ENCODE measurements at regions not wholly inside any gene's neighbourhood (a gene's known extent, or its start where the extent isn't known, plus 50 kb on each side); places are given as distances from the start of the nearest gene placed in this dataset.

GRCh38 chr16:48047720-48048119 lies 108.1 kb downstream of the ABCC12 start:
- Histone ChIP-seq H3K27ac (ENCODE audit: low read depth, low read length) (no peak overlapping the region), H2AK5ac (ENCODE audit: low read length) (no peak overlapping the region), H3K36me3 (ENCODE audit: control insufficient read depth in 1 of 2, insufficient read depth in 2 of 2, low read length in 2 of 2) (no peaks in the 10 kb centered on the region), H3K79me2 (ENCODE audit: control insufficient read depth, insufficient read depth, low read length, poor library complexity) (no peaks in the 10 kb centered on the region), H2BK120ac (ENCODE audit: insufficient read depth, low read length, poor library complexity) (no peak overlapping the region), H4K91ac (ENCODE audit: low read depth, low read length) (no peak overlapping the region), H3K79me1 (ENCODE audit: low read length) (no peaks in the 10 kb centered on the region), H3K27me3 (ENCODE audit: insufficient read depth, low read length) (no peaks in the 10 kb centered on the region), H2AFZ (ENCODE audit: insufficient read depth, low read length, poor library complexity) (no peak overlapping the region), H3K4me2 (ENCODE audit: low read length) (no peak overlapping the region), H3K9me3 (ENCODE audit: insufficient read depth, low read depth, low read length) (no peaks in the 10 kb centered on the region), H2BK5ac (ENCODE audit: low read depth, low read length, poor library complexity) (no peak overlapping the region), H3K14ac (ENCODE audit: low read length) (no peak overlapping the region), H3K4ac (ENCODE audit: low read depth, low read length) (no peak overlapping the region), H4K12ac (ENCODE audit: low read depth, low read length) (no peak overlapping the region), H4K8ac (ENCODE audit: low read depth, low read length) (no peak overlapping the region), H3K18ac (ENCODE audit: low read length) (no peak overlapping the region), H2BK12ac (ENCODE audit: low read length) (no peak overlapping the region), H3K23ac (ENCODE audit: low read length) (no peak overlapping the region), H3K4me1 (ENCODE audit: control insufficient read depth in 1 of 2, insufficient read depth in 2 of 2, low read length in 2 of 2) (peaks cover 0 to 9% of the 10 kb centered on the region in 2 experiments), H3K9ac (ENCODE audit: low read length) (no peak overlapping the region), H3K4me3 (ENCODE audit: low read depth, low read length) (no peak overlapping the region)
- DNase-seq, result no peak
- WGBS (ENCODE audit: extremely low coverage, insufficient coverage, insufficient read length), result no CpG with 5 or more reads among the region's 3 CpGs

- no peak overlapping the region for H3K9ac ChIP-seq (ENCODE audit: low read length)
- peaks cover 0 to 9% of the 10 kb centered on the region in 2 experiments for H3K4me1 ChIP-seq (ENCODE audit: control insufficient read depth in 1 of 2, insufficient read depth in 2 of 2, low read length in 2 of 2)
- no peak overlapping the region for H3K4me3 ChIP-seq (ENCODE audit: low read depth, low read length)
- no peaks in the 10 kb centered on the region for H3K79me2 ChIP-seq (ENCODE audit: control insufficient read depth, insufficient read depth, low read length, poor library complexity)
- H3K4me2 ChIP-seq (ENCODE audit: low read length), result no peak overlapping the region
- no peak overlapping the region for H3K4ac ChIP-seq (ENCODE audit: low read depth, low read length)
- H3K36me3 ChIP-seq (ENCODE audit: control insufficient read depth in 1 of 2, insufficient read depth in 2 of 2, low read length in 2 of 2), result no peaks in the 10 kb centered on the region
- H2AFZ ChIP-seq (ENCODE audit: insufficient read depth, low read length, poor library complexity), result no peak overlapping the region
- H3K23ac ChIP-seq (ENCODE audit: low read length), result no peak overlapping the region
- no peaks in the 10 kb centered on the region for H3K79me1 ChIP-seq (ENCODE audit: low read length)
- H3K9me3 ChIP-seq (ENCODE audit: insufficient read depth, low read depth, low read length), result no peaks in the 10 kb centered on the region
- DNase-seq, result no peak
- no peak overlapping the region for H4K8ac ChIP-seq (ENCODE audit: low read depth, low read length)
- no peak overlapping the region for H2BK5ac ChIP-seq (ENCODE audit: low read depth, low read length, poor library complexity)
- H2BK120ac ChIP-seq (ENCODE audit: insufficient read depth, low read length, poor library complexity), result no peak overlapping the region
- no peak overlapping the region for H4K12ac ChIP-seq (ENCODE audit: low read depth, low read length)
- H3K27ac ChIP-seq (ENCODE audit: low read depth, low read length), result no peak overlapping the region
- H3K18ac ChIP-seq (ENCODE audit: low read length), result no peak overlapping the region
- H2AK5ac ChIP-seq (ENCODE audit: low read length), result no peak overlapping the region
- no peak overlapping the region for H3K14ac ChIP-seq (ENCODE audit: low read length)
- H3K27me3 ChIP-seq (ENCODE audit: insufficient read depth, low read length), result no peaks in the 10 kb centered on the region
- WGBS (ENCODE audit: extremely low coverage, insufficient coverage, insufficient read length), result no CpG with 5 or more reads among the region's 3 CpGs
- no peak overlapping the region for H4K91ac ChIP-seq (ENCODE audit: low read depth, low read length)
- no peak overlapping the region for H2BK12ac ChIP-seq (ENCODE audit: low read length)
Observed at GRCh38 chr16:48047241-48047640, 108.6 kb downstream of the ABCC12 start.

GRCh38 chr16:48044117-48044516 lies 111.7 kb downstream of the ABCC12 start:
- H3K4ac ChIP-seq (ENCODE audit: low read depth, low read length), result no peak overlapping the region
- no peak overlapping the region for H2AK5ac ChIP-seq (ENCODE audit: low read length)
- DNase-seq, result no peak
- no peak overlapping the region for H3K18ac ChIP-seq (ENCODE audit: low read length)
- no peaks in the 10 kb centered on the region for H3K9me3 ChIP-seq (ENCODE audit: insufficient read depth, low read depth, low read length)
- WGBS (ENCODE audit: extremely low coverage, insufficient coverage, insufficient read length), result 100% methylated on average over 1 of the region's 1 CpG
- no peak overlapping the region for H4K91ac ChIP-seq (ENCODE audit: low read depth, low read length)
- H2BK12ac ChIP-seq (ENCODE audit: low read length), result no peak overlapping the region
- no peak overlapping the region for H2BK5ac ChIP-seq (ENCODE audit: low read depth, low read length, poor library complexity)
- no peak overlapping the region for H4K8ac ChIP-seq (ENCODE audit: low read depth, low read length)
- no peak overlapping the region for H2BK120ac ChIP-seq (ENCODE audit: insufficient read depth, low read length, poor library complexity)
- H3K36me3 ChIP-seq (ENCODE audit: control insufficient read depth in 1 of 2, insufficient read depth in 2 of 2, low read length in 2 of 2), result no peaks in the 10 kb centered on the region
- no peaks in the 10 kb centered on the region for H3K27me3 ChIP-seq (ENCODE audit: insufficient read depth, low read length)
- no peak overlapping the region for H3K27ac ChIP-seq (ENCODE audit: low read depth, low read length)
- no peak overlapping the region for H3K23ac ChIP-seq (ENCODE audit: low read length)
- no peak overlapping the region for H4K12ac ChIP-seq (ENCODE audit: low read depth, low read length)
- no peak overlapping the region for H2AFZ ChIP-seq (ENCODE audit: insufficient read depth, low read length, poor library complexity)
- H3K14ac ChIP-seq (ENCODE audit: low read length), result no peak overlapping the region
- H3K4me3 ChIP-seq (ENCODE audit: low read depth, low read length), result no peak overlapping the region
- H3K79me1 ChIP-seq (ENCODE audit: low read length), result no peaks in the 10 kb centered on the region
- no peak overlapping the region for H3K4me2 ChIP-seq (ENCODE audit: low read length)
- no peaks in the 10 kb centered on the region for H3K79me2 ChIP-seq (ENCODE audit: control insufficient read depth, insufficient read depth, low read length, poor library complexity)
- H3K4me1 ChIP-seq (ENCODE audit: control insufficient read depth in 1 of 2, insufficient read depth in 2 of 2, low read length in 2 of 2), result no peaks in the 10 kb centered on the region
- H3K9ac ChIP-seq (ENCODE audit: low read length), result no peak overlapping the region

- Histone ChIP-seq H3K79me2 (ENCODE audit: control insufficient read depth, insufficient read depth, low read length, poor library complexity) (no peaks in the 10 kb centered on the region), H4K12ac (ENCODE audit: low read depth, low read length) (no peak overlapping the region), H3K4me2 (ENCODE audit: low read length) (no peak overlapping the region), H2BK120ac (ENCODE audit: insufficient read depth, low read length, poor library complexity) (no peak overlapping the region), H2AK5ac (ENCODE audit: low read length) (no peak overlapping the region), H3K4ac (ENCODE audit: low read depth, low read length) (no peak overlapping the region), H3K36me3 (ENCODE audit: control insufficient read depth in 1 of 2, insufficient read depth in 2 of 2, low read length in 2 of 2) (no peaks in the 10 kb centered on the region), H3K9ac (ENCODE audit: low read length) (no peak overlapping the region), H3K9me3 (ENCODE audit: insufficient read depth, low read depth, low read length) (no peaks in the 10 kb centered on the region), H3K14ac (ENCODE audit: low read length) (no peak overlapping the region), H2AFZ (ENCODE audit: insufficient read depth, low read length, poor library complexity) (no peak overlapping the region), H3K79me1 (ENCODE audit: low read length) (no peaks in the 10 kb centered on the region), H2BK5ac (ENCODE audit: low read depth, low read length, poor library complexity) (no peak overlapping the region), H3K4me1 (ENCODE audit: control insufficient read depth in 1 of 2, insufficient read depth in 2 of 2, low read length in 2 of 2) (no peaks in the 10 kb centered on the region), H4K8ac (ENCODE audit: low read depth, low read length) (no peak overlapping the region), H3K27me3 (ENCODE audit: insufficient read depth, low read length) (no peaks in the 10 kb centered on the region), H4K91ac (ENCODE audit: low read depth, low read length) (no peak overlapping the region), H3K18ac (ENCODE audit: low read length) (no peak overlapping the region), H3K23ac (ENCODE audit: low read length) (no peak overlapping the region), H3K4me3 (ENCODE audit: low read depth, low read length) (no peak overlapping the region), H2BK12ac (ENCODE audit: low read length) (no peak overlapping the region), H3K27ac (ENCODE audit: low read depth, low read length) (no peak overlapping the region)
- WGBS (ENCODE audit: extremely low coverage, insufficient coverage, insufficient read length), result no CpG with 5 or more reads among the region's 10 CpGs
- peak; percentile 35 to 61 for DNase-seq
Observed at GRCh38 chr16:48041981-48042421, 113.8 kb downstream of the ABCC12 start.

Measured in trophoblast cell (in vitro differentiated cells and primary cell).